ENCODE measurements at regions not wholly inside any gene's neighbourhood (a gene's known extent, or its start where the extent isn't known, plus 50 kb on each side); places are given as distances from the start of the nearest gene placed in this dataset.

DNA sequence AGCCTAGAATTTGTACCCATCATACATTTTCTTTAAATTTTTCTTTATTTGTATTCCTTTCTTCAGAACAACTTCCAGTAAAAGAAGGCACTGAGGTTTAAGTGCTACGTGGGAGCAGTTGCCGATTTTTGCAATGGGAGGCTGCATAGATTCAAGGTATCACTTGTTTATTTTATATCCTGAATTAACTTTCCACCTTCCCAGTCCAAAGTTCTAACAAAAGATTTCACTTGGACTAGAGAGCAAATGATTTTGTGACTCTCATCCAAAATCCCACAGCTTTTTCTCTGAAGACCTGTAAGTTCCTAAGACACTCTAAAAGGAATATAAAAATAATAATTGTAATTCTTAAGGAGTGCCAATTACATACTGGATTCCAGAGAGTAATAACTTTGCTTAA, 139.1 kb upstream of the SPRY4 start:
- no peak for DNase-seq (ENCODE audit: low read depth)
- H3K4me3 ChIP-seq (ENCODE audit: low read depth, low read length): no peak overlapping the region
- TF ChIP-seq, protein P1, sequence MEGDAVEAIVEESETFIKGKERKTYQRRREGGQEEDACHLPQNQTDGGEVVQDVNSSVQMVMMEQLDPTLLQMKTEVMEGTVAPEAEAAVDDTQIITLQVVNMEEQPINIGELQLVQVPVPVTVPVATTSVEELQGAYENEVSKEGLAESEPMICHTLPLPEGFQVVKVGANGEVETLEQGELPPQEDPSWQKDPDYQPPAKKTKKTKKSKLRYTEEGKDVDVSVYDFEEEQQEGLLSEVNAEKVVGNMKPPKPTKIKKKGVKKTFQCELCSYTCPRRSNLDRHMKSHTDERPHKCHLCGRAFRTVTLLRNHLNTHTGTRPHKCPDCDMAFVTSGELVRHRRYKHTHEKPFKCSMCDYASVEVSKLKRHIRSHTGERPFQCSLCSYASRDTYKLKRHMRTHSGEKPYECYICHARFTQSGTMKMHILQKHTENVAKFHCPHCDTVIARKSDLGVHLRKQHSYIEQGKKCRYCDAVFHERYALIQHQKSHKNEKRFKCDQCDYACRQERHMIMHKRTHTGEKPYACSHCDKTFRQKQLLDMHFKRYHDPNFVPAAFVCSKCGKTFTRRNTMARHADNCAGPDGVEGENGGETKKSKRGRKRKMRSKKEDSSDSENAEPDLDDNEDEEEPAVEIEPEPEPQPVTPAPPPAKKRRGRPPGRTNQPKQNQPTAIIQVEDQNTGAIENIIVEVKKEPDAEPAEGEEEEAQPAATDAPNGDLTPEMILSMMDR (IDR thresholded peaks at IDR 0.05; ENCODE audit: insufficient read depth, low read length, poor library complexity, severe bottlenecking): no peak

GRCh38 chr5:142461028-142461590, 136.3 kb upstream of the SPRY4 start:
- Histone ChIP-seq H3K4me3 (ENCODE audit: low read depth, low read length) (no peak overlapping the region), H3K36me3 (ENCODE audit: control insufficient read depth, insufficient read depth, low read length) (no peaks in the 10 kb centered on the region), H3K27me3 (ENCODE audit: control insufficient read depth, insufficient read depth, low read length) (no peaks in the 10 kb centered on the region)
- no peak for DNase-seq (ENCODE audit: low read depth)
- TF ChIP-seq, protein P1 (IDR thresholded peaks at IDR 0.05; ENCODE audit: insufficient read depth, low read length, poor library complexity, severe bottlenecking): no peak

More for the DNA sequence above, 139.1 kb upstream of the SPRY4 start:
- Histone ChIP-seq H3K36me3 (ENCODE audit: control insufficient read depth, insufficient read depth, low read length) (no peaks in the 10 kb centered on the region), H3K27me3 (ENCODE audit: control insufficient read depth, insufficient read depth, low read length) (no peaks in the 10 kb centered on the region)

GRCh38 chr5:142459209-142459608, 134.4 kb upstream of the SPRY4 start:
- H3K4me3 ChIP-seq (ENCODE audit: low read depth, low read length): no peak overlapping the region
- TF ChIP-seq, protein P1 (IDR thresholded peaks at IDR 0.05; ENCODE audit: insufficient read depth, low read length, poor library complexity, severe bottlenecking): no peak
- no peak for DNase-seq (ENCODE audit: low read depth)
- H3K27me3 ChIP-seq (ENCODE audit: control insufficient read depth, insufficient read depth, low read length): no peaks in the 10 kb centered on the region
- no peaks in the 10 kb centered on the region for H3K36me3 ChIP-seq (ENCODE audit: control insufficient read depth, insufficient read depth, low read length)

GRCh38 chr5:142455856-142456255, 131.0 kb upstream of the SPRY4 start:
- H3K4me3 ChIP-seq (ENCODE audit: low read depth, low read length): no peak overlapping the region
- TF ChIP-seq, protein P1 (IDR thresholded peaks at IDR 0.05; ENCODE audit: insufficient read depth, low read length, poor library complexity, severe bottlenecking): no peak

DNA sequence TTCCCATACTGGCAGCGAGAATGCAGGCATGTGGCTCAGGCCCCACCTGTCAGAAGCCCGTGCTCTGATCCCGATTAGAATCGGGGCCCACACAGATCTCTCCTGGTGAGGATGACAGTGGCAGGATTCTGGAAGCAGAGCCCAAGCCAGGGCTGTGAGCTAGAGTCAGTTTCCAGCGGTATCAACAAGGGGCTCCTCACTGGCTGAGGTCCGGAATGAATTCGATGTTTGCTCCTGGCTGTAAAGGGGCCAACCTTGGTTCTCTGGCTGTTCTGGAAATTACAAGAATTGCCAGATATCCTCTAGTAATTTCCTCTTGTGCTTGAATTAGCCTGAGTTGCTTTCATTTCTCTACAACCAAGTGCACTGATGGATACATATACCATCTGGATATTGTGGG, 129.1 kb upstream of the SPRY4 start:
- TF ChIP-seq, protein P1 (IDR thresholded peaks at IDR 0.05; ENCODE audit: insufficient read depth, low read length, poor library complexity, severe bottlenecking): no peak
- Histone ChIP-seq H3K4me3 (ENCODE audit: low read depth, low read length) (no peak overlapping the region), H3K36me3 (ENCODE audit: control insufficient read depth, insufficient read depth, low read length) (no peaks in the 10 kb centered on the region), H3K27me3 (ENCODE audit: control insufficient read depth, insufficient read depth, low read length) (no peaks in the 10 kb centered on the region)
- DNase-seq (ENCODE audit: low read depth): no peak

More at GRCh38 chr5:142455856-142456255, 131.0 kb upstream of the SPRY4 start:
- DNase-seq (ENCODE audit: low read depth): no peak
- H3K36me3 ChIP-seq (ENCODE audit: control insufficient read depth, insufficient read depth, low read length): no peaks in the 10 kb centered on the region
- H3K27me3 ChIP-seq (ENCODE audit: control insufficient read depth, insufficient read depth, low read length): no peaks in the 10 kb centered on the region

- no peak overlapping the region for H3K4me3 ChIP-seq (ENCODE audit: low read depth, low read length)
- TF ChIP-seq, protein P1 (IDR thresholded peaks at IDR 0.05; ENCODE audit: insufficient read depth, low read length, poor library complexity, severe bottlenecking): no peak
- no peak for DNase-seq (ENCODE audit: low read depth)
- no peaks in the 10 kb centered on the region for H3K27me3 ChIP-seq (ENCODE audit: control insufficient read depth, insufficient read depth, low read length)
- H3K36me3 ChIP-seq (ENCODE audit: control insufficient read depth, insufficient read depth, low read length): no peaks in the 10 kb centered on the region
These were observed 125.6 kb upstream of the SPRY4 start for GRCh38 chr5:142450419-142450818.

All from kidney epithelial cell (primary cell).